HCT116 (cell line): ENCODE measurements at regions not wholly inside any gene's neighbourhood (a gene's known extent, or its start where the extent isn't known, plus 50 kb on each side); places are given as distances from the start of the nearest gene placed in this dataset.

Experiments
- ATAC-seq: fragments of 200-7000 bp; cut with Tn5 transposase; 2 replicates; pipeline ENCODE4 v1.9.1; 2020; ENCODE audit warnings: mild to moderate bottlenecking, moderate library complexity
- BruUV-seq: library from RNA; stranded (reverse); fragments of 400-500 nt; replicated peaks from 2 replicates; lab custom pipeline; 2021; lab: Mats Ljungman, UMichigan
- CTCF ChIA-PET: fragments of 300-600 bp; sonication (Branson Sonifier 250); formaldehyde crosslinking; loops from one replicate; lab custom pipeline; 2021; ENCODE audit warnings: antibody characterized with exemption; lab: Charles Lee
- POLR2A ChIA-PET: fragments of 300-600, 350-600 bp; sonication (Branson Sonifier 250); formaldehyde crosslinking; loops from one replicate; lab custom pipeline; 2021; ENCODE audit warnings: antibody characterized with exemption; lab: Charles Lee
- RAD21 ChIA-PET, 2 experiments: fragments of 300-600 bp; sonication (Branson Sonifier 250); formaldehyde crosslinking; loops; one replicate each; lab custom pipeline; 2023; ENCODE audit warnings: low total read pairs in 2 of 2; ENCODE audit not compliant: uncharacterized antibody in 2 of 2, unreplicated experiment in 2 of 2, low non-redundant PET in 1 of 2; lab: Charles Lee
- DNase-seq: peaks from one replicate; pipeline ENCODE4 v3.0.0-alpha.2; 2010; ENCODE audit warnings: low read depth, low spot score
- H2AFZ ChIP-seq: fragments of 200-600 bp; shearing (Covaris generic), sonication (generic); 2 replicates; pipeline ENCODE4 v1.6.1; 2017; ENCODE audit warnings: low read depth, mixed run types, mixed read lengths, antibody characterized with exemption, low read length; ENCODE audit not compliant: poor library complexity, severe bottlenecking
- H3K27ac ChIP-seq: 2 replicates; pipeline ENCODE4 v1.5.1; 2012; ENCODE audit warnings: low read depth, low read length
- H3K27me3 ChIP-seq: fragments of 200-600 bp; sonication (generic); 2 replicates; pipeline ENCODE4 v1.6.1; 2016; ENCODE audit warnings: mixed run types, low read length, mixed read lengths; ENCODE audit not compliant: insufficient read depth
- H3K36me3 ChIP-seq, 2 experiments: fragments of 200-500 bp in 1 of 2; fragments of 200-600 bp in 1 of 2; sonication (Bioruptor generic) in 1 of 2; sonication (generic) in 1 of 2; 2 replicates each; pipeline versions ENCODE4 v1.5.1 to v1.6.1; 2014 to 2016; ENCODE audit warnings: low read length in 2 of 2, inconsistent platforms in 1 of 2, mixed read lengths in 1 of 2, mixed run types in 1 of 2; ENCODE audit not compliant: insufficient read depth in 2 of 2, control insufficient read depth in 1 of 2
- H3K4me1 ChIP-seq, 2 experiments: fragments of 200-600 bp in 1 of 2; sonication (generic) in 1 of 2; 2 replicates each; pipeline versions ENCODE4 v1.5.1 to v1.6.1; 2012 to 2017; ENCODE audit warnings: low read length in 2 of 2, inconsistent platforms in 1 of 2, mild to moderate bottlenecking in 1 of 2, mixed read lengths in 1 of 2, mixed run types in 1 of 2, moderate library complexity in 1 of 2; ENCODE audit not compliant: insufficient read depth in 2 of 2, control insufficient read depth in 1 of 2
- H3K4me2 ChIP-seq: fragments of 200-600 bp; sonication (generic); 2 replicates; pipeline ENCODE4 v1.6.1; 2017; ENCODE audit warnings: mixed run types, low read length, mixed read lengths
- H3K4me3 ChIP-seq, 2 experiments: fragments of 200-600 bp in 1 of 2; sonication (generic) in 1 of 2; replicated peaks in 1 of 2; 2 replicates each; pipeline ENCODE4 v1.5.1; 2011 to 2016; ENCODE audit warnings: low read length in 2 of 2, control low read depth in 1 of 2, low read depth in 1 of 2, mild to moderate bottlenecking in 1 of 2, mixed read lengths in 1 of 2, mixed run types in 1 of 2
- H3K79me2 ChIP-seq: fragments of 200-600 bp; sonication (generic); 2 replicates; pipeline ENCODE4 v1.6.1; 2017; ENCODE audit warnings: mild to moderate bottlenecking, mixed run types, low read length, moderate library complexity, mixed read lengths; ENCODE audit not compliant: insufficient read depth
- H3K9ac ChIP-seq: fragments of 200-600 bp; sonication (generic); 2 replicates; pipeline ENCODE4 v1.6.1; 2016; ENCODE audit warnings: low read length, mixed read lengths
- H3K9me2 ChIP-seq: fragments of 200-600 bp; sonication (generic), shearing (Covaris generic); 2 replicates; pipeline ENCODE4 v1.6.1; 2017; ENCODE audit warnings: mixed run types, mild to moderate bottlenecking, moderate library complexity; ENCODE audit not compliant: insufficient read depth
- H3K9me3 ChIP-seq, 2 experiments: fragments of 200-500 bp in 1 of 2; fragments of 200-600 bp in 1 of 2; sonication (Bioruptor generic) in 1 of 2; sonication (generic) in 1 of 2; 2 replicates each; pipeline ENCODE4 v1.6.1; 2014 to 2017; ENCODE audit warnings: low read length in 2 of 2, mixed read lengths in 2 of 2, inconsistent platforms in 1 of 2, low read depth in 1 of 2, mild to moderate bottlenecking in 1 of 2, mixed run types in 1 of 2, moderate library complexity in 1 of 2; ENCODE audit not compliant: control insufficient read depth in 1 of 2, insufficient read depth in 1 of 2
- H4K20me1 ChIP-seq: fragments of 200-600 bp; sonication (generic), shearing (Covaris generic); 2 replicates; pipeline ENCODE4 v1.6.1; 2017; ENCODE audit warnings: mixed run types, mild to moderate bottlenecking, moderate library complexity; ENCODE audit not compliant: insufficient read depth
- ATF3 ChIP-seq: IDR thresholded peaks from 2 replicates; pipeline ENCODE4 v1.6.1; 2012
- CBX3 ChIP-seq: IDR thresholded peaks from 2 replicates; pipeline ENCODE4 v1.6.1; 2012; ENCODE audit warnings: low read depth
- CEBPB ChIP-seq: IDR thresholded peaks from 2 replicates; pipeline ENCODE4 v1.6.1; 2012; ENCODE audit warnings: low read depth
- ELF1 ChIP-seq: IDR thresholded peaks from 2 replicates; pipeline ENCODE4 v1.6.1; 2012; ENCODE audit warnings: low read depth, borderline replicate concordance
- EZH2 ChIP-seq: fragments of 200-600 bp; sonication (generic); IDR thresholded peaks from 2 replicates; pipeline ENCODE4 v1.6.1; 2017; ENCODE audit warnings: antibody characterized with exemption, mixed run types
- EZH2phosphoT487 ChIP-seq: fragments of 200-600 bp; IDR thresholded peaks from 2 replicates; pipeline ENCODE4 v1.6.1; 2018; ENCODE audit warnings: antibody characterized with exemption, borderline replicate concordance
- FOSL1 ChIP-seq: IDR thresholded peaks from 2 replicates; pipeline ENCODE4 v1.6.1; 2012; ENCODE audit warnings: low read depth
- JUND ChIP-seq: IDR thresholded peaks from 2 replicates; pipeline ENCODE4 v1.6.1; 2012
- POLR2AphosphoS5 ChIP-seq: IDR thresholded peaks from 2 replicates; pipeline ENCODE4 v1.6.1; 2011; ENCODE audit warnings: mild to moderate bottlenecking, low read depth, low read length, moderate library complexity
- SIN3A ChIP-seq: IDR thresholded peaks from 2 replicates; pipeline ENCODE4 v1.6.1; 2012; ENCODE audit warnings: low read depth
- SP1 ChIP-seq: IDR thresholded peaks from 2 replicates; pipeline ENCODE4 v1.6.1; 2012; ENCODE audit warnings: low read depth
- TCF7L2 ChIP-seq: IDR thresholded peaks from 2 replicates; pipeline ENCODE4 v1.7.0; 2011; ENCODE audit warnings: borderline replicate concordance, inconsistent platforms; ENCODE audit not compliant: insufficient read depth, insufficient read length; ENCODE audit errors: extremely low read depth
- YY1 ChIP-seq: IDR thresholded peaks from 2 replicates; pipeline ENCODE4 v1.6.1; 2011; ENCODE audit warnings: low read length, low read depth, moderate library complexity, mild to moderate bottlenecking; ENCODE audit not compliant: insufficient replicate concordance; ENCODE audit errors: extremely low read depth
- ZNF274 ChIP-seq: fragments of 200-500 bp; sonication (Bioruptor generic); IDR thresholded peaks from 2 replicates; pipeline ENCODE4 v1.6.1; 2014; ENCODE audit warnings: mild to moderate bottlenecking, low read depth, low read length, inconsistent platforms
- intact Hi-C: fragments of 100-400 bp; cut with micrococcal nuclease; formaldehyde crosslinking; loops from 2 replicates; pipeline ENCODE4 v1.10.0; 2022
- TF ChIP-seq, protein P1 (sequence below): IDR thresholded peaks from 2 replicates; pipeline ENCODE4 v1.6.1; 2012; ENCODE audit warnings: low read depth

DNA sequence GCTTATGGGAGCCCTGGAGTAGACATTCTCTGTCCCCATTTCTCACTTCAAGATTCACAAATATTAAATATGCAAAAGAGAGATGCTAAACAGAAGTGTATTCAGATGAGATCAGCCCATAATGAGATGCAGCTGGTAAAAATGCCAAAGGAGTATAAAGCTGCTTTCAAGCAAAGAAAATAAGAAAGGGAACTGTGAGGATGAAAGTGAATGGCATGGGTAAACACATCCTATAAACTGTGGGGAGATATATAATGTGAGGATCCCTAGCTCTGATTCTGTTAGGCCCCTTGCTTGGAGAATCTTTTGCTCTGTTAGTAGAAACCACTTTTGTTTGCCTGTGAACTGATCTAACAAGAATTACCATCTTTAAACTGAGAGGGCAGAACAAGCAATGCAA, 396.6 kb downstream of the SOX2 start:
- intact Hi-C loops, result no loop called here
- Histone ChIP-seq H2AFZ (no peak overlapping the region), H4K20me1 (no peaks in the 10 kb centered on the region), H3K4me1 (peaks cover 0 to 5% of the 10 kb centered on the region in 2 experiments; a peak in 2 of 4 replicates), H3K36me3 (no peaks in the 10 kb centered on the region), H3K4me2 (no peak overlapping the region), H3K4me3 (no peak overlapping the region), H3K9ac (no peak overlapping the region), H3K27ac (no peak overlapping the region), H3K79me2 (no peaks in the 10 kb centered on the region), H3K9me3 (no peaks in the 10 kb centered on the region), H3K9me2 (no peaks in the 10 kb centered on the region), H3K27me3 (no peaks in the 10 kb centered on the region)
- no TSS peak for BruUV-seq
- POLR2A ChIA-PET, result no interaction called here
- TF ChIP-seq, protein P1, sequence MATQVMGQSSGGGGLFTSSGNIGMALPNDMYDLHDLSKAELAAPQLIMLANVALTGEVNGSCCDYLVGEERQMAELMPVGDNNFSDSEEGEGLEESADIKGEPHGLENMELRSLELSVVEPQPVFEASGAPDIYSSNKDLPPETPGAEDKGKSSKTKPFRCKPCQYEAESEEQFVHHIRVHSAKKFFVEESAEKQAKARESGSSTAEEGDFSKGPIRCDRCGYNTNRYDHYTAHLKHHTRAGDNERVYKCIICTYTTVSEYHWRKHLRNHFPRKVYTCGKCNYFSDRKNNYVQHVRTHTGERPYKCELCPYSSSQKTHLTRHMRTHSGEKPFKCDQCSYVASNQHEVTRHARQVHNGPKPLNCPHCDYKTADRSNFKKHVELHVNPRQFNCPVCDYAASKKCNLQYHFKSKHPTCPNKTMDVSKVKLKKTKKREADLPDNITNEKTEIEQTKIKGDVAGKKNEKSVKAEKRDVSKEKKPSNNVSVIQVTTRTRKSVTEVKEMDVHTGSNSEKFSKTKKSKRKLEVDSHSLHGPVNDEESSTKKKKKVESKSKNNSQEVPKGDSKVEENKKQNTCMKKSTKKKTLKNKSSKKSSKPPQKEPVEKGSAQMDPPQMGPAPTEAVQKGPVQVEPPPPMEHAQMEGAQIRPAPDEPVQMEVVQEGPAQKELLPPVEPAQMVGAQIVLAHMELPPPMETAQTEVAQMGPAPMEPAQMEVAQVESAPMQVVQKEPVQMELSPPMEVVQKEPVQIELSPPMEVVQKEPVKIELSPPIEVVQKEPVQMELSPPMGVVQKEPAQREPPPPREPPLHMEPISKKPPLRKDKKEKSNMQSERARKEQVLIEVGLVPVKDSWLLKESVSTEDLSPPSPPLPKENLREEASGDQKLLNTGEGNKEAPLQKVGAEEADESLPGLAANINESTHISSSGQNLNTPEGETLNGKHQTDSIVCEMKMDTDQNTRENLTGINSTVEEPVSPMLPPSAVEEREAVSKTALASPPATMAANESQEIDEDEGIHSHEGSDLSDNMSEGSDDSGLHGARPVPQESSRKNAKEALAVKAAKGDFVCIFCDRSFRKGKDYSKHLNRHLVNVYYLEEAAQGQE, result no peak
- TF ChIP-seq JUND (no peak), ATF3 (no peak), EZH2 (no peak), CEBPB (no peak), YY1 (no peak), SP1 (no peak), SIN3A (no peak), FOSL1 (no peak), ZNF274 (no peak), TCF7L2 (no peak), EZH2phosphoT487 (no peak), POLR2AphosphoS5 (no peak), CBX3 (no peak), ELF1 (no peak)
- DNase-seq, result no peak
- CTCF ChIA-PET, result no interaction called here
- ATAC-seq, result no peak
- RAD21 ChIA-PET, result no interaction called here
